Adipocyte (in vitro differentiated cells): ENCODE measurements at regions not wholly inside any gene's neighbourhood (a gene's known extent, or its start where the extent isn't known, plus 50 kb on each side); places are given as distances from the start of the nearest gene placed in this dataset.

Experiments used
- DNase-seq: peaks from one replicate; pipeline ENCODE4 v3.0.0-alpha.2; 2015; ENCODE audit warnings: low read depth
- H3K27me3 ChIP-seq: replicated peaks from 2 replicates; pipeline ENCODE4 v1.7.0; 2013; ENCODE audit warnings: mild to moderate bottlenecking, low read length, moderate library complexity; ENCODE audit not compliant: control insufficient read depth, insufficient read depth
- H3K36me3 ChIP-seq: 2 replicates; pipeline ENCODE4 v1.7.0; 2013; ENCODE audit warnings: low read length, mild to moderate bottlenecking, moderate library complexity; ENCODE audit not compliant: control insufficient read depth, insufficient read depth, severe bottlenecking
- H3K4me1 ChIP-seq: 2 replicates; pipeline ENCODE4 v1.7.0; 2013; ENCODE audit warnings: mild to moderate bottlenecking, low read length, moderate library complexity; ENCODE audit not compliant: control insufficient read depth, insufficient read depth
- H3K4me3 ChIP-seq: 2 replicates; pipeline ENCODE4 v1.7.0; 2013; ENCODE audit warnings: mild to moderate bottlenecking, low read length, moderate library complexity
- H3K9ac ChIP-seq: 2 replicates; pipeline ENCODE4 v1.7.0; 2013; ENCODE audit warnings: mild to moderate bottlenecking, low read length, moderate library complexity
- H3K9me3 ChIP-seq: 2 replicates; pipeline ENCODE4 v1.7.0; 2013; ENCODE audit warnings: mild to moderate bottlenecking, low read length, moderate library complexity; ENCODE audit not compliant: control insufficient read depth

DNA sequence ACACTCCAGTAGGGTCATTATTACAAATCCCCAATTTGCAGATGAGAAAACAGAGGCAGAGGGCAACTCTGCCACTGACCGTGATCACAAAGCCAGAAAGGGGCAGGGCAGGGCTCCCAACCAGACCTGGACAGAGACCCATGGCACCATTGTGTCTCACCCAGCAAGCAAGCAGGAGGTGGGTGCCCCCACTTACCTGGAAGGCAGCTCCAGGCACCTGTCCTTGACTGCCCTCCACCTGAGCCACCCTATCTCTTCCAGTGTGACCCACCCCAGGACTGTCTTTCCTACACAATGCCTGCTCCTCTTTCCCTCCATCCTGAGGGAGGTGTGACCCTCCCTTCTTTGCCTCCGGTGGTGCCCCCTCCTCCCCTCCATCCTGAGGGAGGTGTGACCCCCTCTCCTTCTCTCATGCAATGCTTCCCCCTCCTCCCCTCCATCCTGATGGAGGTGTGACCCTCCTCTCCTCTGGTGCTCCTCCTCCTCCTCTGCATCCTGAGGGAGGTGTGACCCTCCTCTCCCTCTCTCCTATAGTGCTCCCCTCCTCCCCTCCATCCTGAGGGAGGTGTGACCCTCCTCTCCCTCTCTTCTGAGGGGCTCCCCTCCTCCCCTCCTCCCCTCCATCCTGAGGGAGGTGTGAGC lies 198.0 kb downstream of the MED10 start:
- DNase-seq = no peak
- no peaks in the 10 kb centered on the region for H3K9me3 ChIP-seq
- no peaks in the 10 kb centered on the region for H3K4me1 ChIP-seq
- no peak overlapping the region for H3K9ac ChIP-seq
- H3K36me3 ChIP-seq = no peaks in the 10 kb centered on the region
- H3K4me3 ChIP-seq = no peak overlapping the region
- H3K27me3 ChIP-seq = peaks cover 12% of the 10 kb centered on the region

GRCh38 chr5:6178846-6179532 lies 199.4 kb downstream of the MED10 start:
- H3K4me1 ChIP-seq = no peaks in the 10 kb centered on the region
- DNase-seq = no peak

DNA sequence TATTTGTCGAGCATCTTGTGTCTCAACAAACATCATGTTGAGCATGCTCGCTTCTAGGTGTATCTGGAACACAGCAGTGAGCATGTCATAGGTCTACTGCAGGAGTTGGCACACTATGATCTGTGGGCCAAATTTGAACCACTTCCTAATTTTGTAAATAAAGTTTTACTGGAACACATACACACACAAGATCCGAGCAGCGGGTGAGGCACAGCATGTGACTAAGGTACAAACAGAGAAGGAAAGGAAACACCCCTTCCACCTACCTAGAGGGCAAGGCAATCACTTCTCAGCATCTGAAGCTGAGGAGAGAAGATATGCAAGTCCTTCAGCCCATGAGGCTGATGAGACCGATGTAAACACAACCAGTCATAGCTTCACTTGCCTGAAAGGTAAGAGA lies 200.4 kb downstream of the MED10 start:
- H3K9me3 ChIP-seq = no peaks in the 10 kb centered on the region
- DNase-seq = no peak
- no peak overlapping the region for H3K4me3 ChIP-seq
- no peaks in the 10 kb centered on the region for H3K36me3 ChIP-seq
- peaks cover 12% of the 10 kb centered on the region for H3K27me3 ChIP-seq
- no peaks in the 10 kb centered on the region for H3K4me1 ChIP-seq
- no peak overlapping the region for H3K9ac ChIP-seq

More at GRCh38 chr5:6178846-6179532, 199.4 kb downstream of the MED10 start:
- peaks cover 12% of the 10 kb centered on the region for H3K27me3 ChIP-seq
- H3K4me3 ChIP-seq = no peak overlapping the region
- no peaks in the 10 kb centered on the region for H3K36me3 ChIP-seq
- H3K9ac ChIP-seq = no peak overlapping the region
- no peaks in the 10 kb centered on the region for H3K9me3 ChIP-seq

DNA sequence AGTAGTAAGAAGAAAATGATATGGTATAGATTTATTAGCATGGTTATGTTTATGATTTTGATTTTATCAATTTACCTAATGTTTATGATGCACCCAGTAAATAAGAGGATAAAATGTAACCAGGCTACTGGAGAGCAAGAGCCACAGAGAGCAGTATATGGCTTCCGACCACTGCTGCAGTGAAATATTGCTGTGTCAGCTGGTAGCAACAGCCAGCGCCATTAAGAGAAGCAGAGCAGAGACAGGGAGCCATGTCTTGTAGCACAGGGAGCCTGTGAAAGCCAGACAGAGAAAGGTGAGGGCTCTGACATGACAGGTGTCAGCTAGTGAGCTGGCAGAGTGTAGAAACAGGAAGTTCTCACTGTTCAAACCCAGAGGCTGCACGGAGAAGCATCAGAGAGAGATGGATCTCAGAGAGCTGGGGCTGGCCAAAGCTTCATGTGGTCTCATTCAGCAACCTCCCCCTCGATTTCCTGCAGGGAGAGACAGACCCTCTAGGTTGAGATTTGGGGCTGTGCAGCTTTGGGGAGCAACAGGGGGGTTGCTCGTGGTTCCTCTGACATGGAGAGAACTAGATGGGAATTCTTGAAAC lies 202.1 kb downstream of the MED10 start:
- no peak overlapping the region for H3K4me3 ChIP-seq
- H3K9me3 ChIP-seq = no peaks in the 10 kb centered on the region
- H3K9ac ChIP-seq = no peak overlapping the region
- peaks cover 12% of the 10 kb centered on the region for H3K27me3 ChIP-seq
- H3K36me3 ChIP-seq = no peaks in the 10 kb centered on the region
- H3K4me1 ChIP-seq = no peaks in the 10 kb centered on the region
- DNase-seq = no peak

DNA sequence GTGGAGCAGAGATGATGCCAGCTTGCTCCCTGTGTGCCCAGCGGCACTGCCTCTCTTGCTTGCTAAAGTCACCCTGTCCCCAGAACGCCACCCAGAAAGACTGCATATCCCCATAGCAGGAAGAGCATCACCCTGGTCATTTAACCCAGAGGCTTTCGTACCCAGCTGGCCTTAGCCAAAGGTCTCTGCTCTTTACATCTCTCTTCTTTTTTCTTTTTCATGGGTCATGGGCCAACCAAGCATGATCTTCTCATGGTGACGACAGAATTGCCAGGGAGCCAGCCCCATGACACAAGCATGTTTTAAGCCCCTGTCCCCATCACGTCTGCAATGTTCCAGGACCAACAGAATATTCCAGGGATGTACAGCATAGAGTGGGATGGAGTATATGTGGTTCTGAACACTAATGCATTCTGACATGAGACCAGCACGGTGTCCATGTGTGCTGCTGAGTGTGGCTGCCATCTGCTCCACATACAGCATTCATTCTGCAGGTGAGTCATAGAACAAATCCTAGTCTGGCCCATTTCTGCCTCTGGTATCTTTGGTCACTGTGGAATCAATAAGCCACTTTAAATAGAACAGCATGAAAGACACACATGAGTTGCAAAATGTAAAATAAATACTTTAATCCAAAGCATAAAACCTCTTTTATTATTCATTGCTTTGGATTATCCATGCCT lies 203.0 kb downstream of the MED10 start:
- DNase-seq = no peak
- Histone ChIP-seq H3K4me3 (no peak overlapping the region), H3K4me1 (no peaks in the 10 kb centered on the region), H3K9ac (no peak overlapping the region), H3K36me3 (no peaks in the 10 kb centered on the region), H3K9me3 (no peaks in the 10 kb centered on the region), H3K27me3 (peaks cover 6% of the 10 kb centered on the region)

- Histone ChIP-seq H3K36me3 (no peaks in the 10 kb centered on the region), H3K9me3 (peaks cover 3% of the 10 kb centered on the region), H3K27me3 (no peaks in the 10 kb centered on the region), H3K4me1 (no peaks in the 10 kb centered on the region), H3K9ac (no peak overlapping the region), H3K4me3 (no peak overlapping the region)
- DNase-seq = no peak
Observed at GRCh38 chr5:6169660-6170059, 208.7 kb downstream of the MED10 start.

DNA sequence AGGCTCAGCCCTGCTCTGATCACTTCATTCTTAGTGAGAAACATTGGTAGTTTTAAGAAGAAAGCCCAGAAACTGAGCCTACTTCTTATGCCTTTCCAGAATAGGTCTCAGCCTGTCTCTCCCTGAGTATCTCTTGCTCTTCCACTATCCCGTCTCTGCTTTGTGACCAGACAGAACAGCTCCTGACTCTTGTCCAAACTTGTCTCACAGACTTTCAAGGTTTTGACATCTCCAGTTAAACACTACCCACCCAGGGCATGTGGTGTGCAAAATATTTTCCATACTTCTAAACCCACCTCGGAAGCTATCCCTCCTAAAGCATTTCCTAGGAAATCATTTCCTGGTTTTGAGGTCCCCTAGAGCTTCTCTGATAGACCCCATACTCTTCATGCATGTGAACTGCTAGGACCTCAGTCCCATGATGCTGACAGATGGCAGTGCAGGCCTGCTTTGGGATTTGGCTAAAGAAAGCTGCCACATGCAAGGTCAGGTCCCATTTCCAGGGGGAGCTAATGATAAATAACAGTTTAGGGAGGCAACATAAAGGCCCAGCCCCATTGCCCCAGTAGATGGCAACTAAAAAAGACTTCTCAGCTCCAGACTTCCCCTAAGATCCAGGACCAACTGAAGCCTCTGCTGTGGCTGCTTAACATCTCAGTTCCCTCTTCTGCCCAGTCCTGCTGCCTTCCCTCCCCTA lies 211.5 kb downstream of the MED10 start:
- Histone ChIP-seq H3K9me3 (peaks cover 3% of the 10 kb centered on the region), H3K4me1 (peaks cover 10% of the 10 kb centered on the region), H3K36me3 (no peaks in the 10 kb centered on the region), H3K4me3 (no peak overlapping the region), H3K27me3 (no peaks in the 10 kb centered on the region), H3K9ac (no peak overlapping the region)
- DNase-seq = no peak

- H3K9ac ChIP-seq = no peak overlapping the region
- DNase-seq = no peak
Observed at GRCh38 chr5:6163913-6164312, 214.4 kb downstream of the MED10 start.

GRCh38 chr5:6162175-6162574 lies 216.2 kb downstream of the MED10 start:
- peak overlapping the region; percentile 40 for H3K4me3 ChIP-seq
- peaks cover 32% of the 10 kb centered on the region for H3K4me1 ChIP-seq
- H3K9me3 ChIP-seq = no peaks in the 10 kb centered on the region
- DNase-seq = no peak
- no peaks in the 10 kb centered on the region for H3K36me3 ChIP-seq
- H3K9ac ChIP-seq = no peak overlapping the region
- H3K27me3 ChIP-seq = no peaks in the 10 kb centered on the region

More at GRCh38 chr5:6163913-6164312, 214.4 kb downstream of the MED10 start:
- Histone ChIP-seq H3K36me3 (no peaks in the 10 kb centered on the region), H3K4me3 (no peak overlapping the region), H3K4me1 (peaks cover 24% of the 10 kb centered on the region), H3K27me3 (no peaks in the 10 kb centered on the region), H3K9me3 (no peaks in the 10 kb centered on the region)

GRCh38 chr5:6161257-6161656 lies 217.1 kb downstream of the MED10 start:
- no peak for DNase-seq
- H3K4me1 ChIP-seq = peaks cover 32% of the 10 kb centered on the region
- no peak overlapping the region for H3K4me3 ChIP-seq
- H3K9me3 ChIP-seq = no peaks in the 10 kb centered on the region
- H3K27me3 ChIP-seq = no peaks in the 10 kb centered on the region
- H3K36me3 ChIP-seq = no peaks in the 10 kb centered on the region
- no peak overlapping the region for H3K9ac ChIP-seq
